NAMALWA (cell line): ENCODE measurements at regions not wholly inside any gene's neighbourhood (a gene's known extent, or its start where the extent isn't known, plus 50 kb on each side); places are given as distances from the start of the nearest gene placed in this dataset.
A peak's percentile ranks its signal among the peaks of the same experiment; 100 is the strongest.

Experiments
- DNase-seq: peaks from one replicate; pipeline ENCODE4 v3.0.0-alpha.2; 2015; ENCODE audit warnings: low spot score

- no peak for DNase-seq
These were observed 174.4 kb upstream of the SMC2 start for GRCh38 chr9:103919605-103920209.

GRCh38 chr9:103928442-103928841, 165.7 kb upstream of the SMC2 start:
- no peak for DNase-seq

GRCh38 chr9:103941104-103941503, 153.0 kb upstream of the SMC2 start:
- no peak for DNase-seq

- DNase-seq = no peak
These were observed 151.9 kb upstream of the SMC2 start for GRCh38 chr9:103942200-103942599.

- no peak for DNase-seq
These were observed 151.5 kb upstream of the SMC2 start for GRCh38 chr9:103942651-103943050.

- no peak for DNase-seq
These were observed 145.0 kb upstream of the SMC2 start for GRCh38 chr9:103949096-103949495.

GRCh38 chr9:103977163-103977562, 116.9 kb upstream of the SMC2 start:
- no peak for DNase-seq

- no peak for DNase-seq
These were observed 115.7 kb upstream of the SMC2 start for GRCh38 chr9:103978396-103978795.

- no peak for DNase-seq
These were observed 112.2 kb upstream of the SMC2 start for GRCh38 chr9:103981912-103982311.

GRCh38 chr9:103985077-103985476, 109.0 kb upstream of the SMC2 start:
- DNase-seq = no peak

GRCh38 chr9:103988821-103989220, 105.3 kb upstream of the SMC2 start:
- no peak for DNase-seq

GRCh38 chr9:103990311-103990710, 103.8 kb upstream of the SMC2 start:
- no peak for DNase-seq

- no peak for DNase-seq
These were observed 103.1 kb upstream of the SMC2 start for GRCh38 chr9:103991001-103991400.

- DNase-seq = no peak
These were observed 102.4 kb upstream of the SMC2 start for GRCh38 chr9:103991698-103992097.

- no peak for DNase-seq
These were observed 101.0 kb upstream of the SMC2 start for GRCh38 chr9:103992938-103993579.

GRCh38 chr9:103997856-103998370, 96.2 kb upstream of the SMC2 start:
- DNase-seq = no peak

GRCh38 chr9:103999375-104000062, 94.6 kb upstream of the SMC2 start:
- no peak for DNase-seq

GRCh38 chr9:104009826-104010225, 84.3 kb upstream of the SMC2 start:
- DNase-seq = no peak

- no peak for DNase-seq
These were observed 72.0 kb upstream of the SMC2 start for GRCh38 chr9:104022083-104022482.

- no peak for DNase-seq
These were observed 69.0 kb upstream of the SMC2 start for GRCh38 chr9:104025104-104025503.

GRCh38 chr9:104025945-104026344, 68.2 kb upstream of the SMC2 start:
- DNase-seq = no peak

- peak; percentile 22 for DNase-seq
These were observed 66.8 kb upstream of the SMC2 start for GRCh38 chr9:104027295-104027694.

GRCh38 chr9:104028827-104029226, 65.3 kb upstream of the SMC2 start:
- no peak for DNase-seq
